ENCODE measurements at regions not wholly inside any gene's neighbourhood (a gene's known extent, or its start where the extent isn't known, plus 50 kb on each side); places are given as distances from the start of the nearest gene placed in this dataset.
"Not testable (repeated sequence)": the region's sequence is repeated elsewhere in the genome, so short reads cannot be mapped to it uniquely, and the experiment has no call there.

GRCh38 chr17:71464751-71465150 is 656.1 kb upstream of the SOX9 start:
- DNase-seq = no peak

- DNase-seq = no peak
These were observed 653.1 kb upstream of the SOX9 start for GRCh38 chr17:71467719-71468118.

- DNase-seq = no peak
These were observed 650.8 kb upstream of the SOX9 start for GRCh38 chr17:71470062-71470461.

GRCh38 chr17:71472809-71473789 is 647.7 kb upstream of the SOX9 start:
- peak; percentile 65 for DNase-seq

GRCh38 chr17:71477356-71477755 is 643.5 kb upstream of the SOX9 start:
- DNase-seq = no peak

GRCh38 chr17:71480099-71480498 is 640.7 kb upstream of the SOX9 start:
- no peak for DNase-seq

GRCh38 chr17:71482625-71483024 is 638.2 kb upstream of the SOX9 start:
- DNase-seq = no peak

GRCh38 chr17:71484546-71484945 is 636.3 kb upstream of the SOX9 start:
- no peak for DNase-seq

GRCh38 chr17:71485426-71485825 is 635.4 kb upstream of the SOX9 start:
- DNase-seq = no peak

- no peak for DNase-seq
These were observed 634.6 kb upstream of the SOX9 start for GRCh38 chr17:71486261-71486660.

- DNase-seq = no peak
These were observed 632.0 kb upstream of the SOX9 start for GRCh38 chr17:71488851-71489250.

- no peak for DNase-seq
These were observed 626.6 kb upstream of the SOX9 start for GRCh38 chr17:71494062-71494855.

GRCh38 chr17:71495420-71495819 is 625.4 kb upstream of the SOX9 start:
- DNase-seq = no peak

GRCh38 chr17:71496552-71496951 is 624.3 kb upstream of the SOX9 start:
- DNase-seq = no peak

GRCh38 chr17:71500761-71501555 is 619.9 kb upstream of the SOX9 start:
- DNase-seq = no peak

- no peak for DNase-seq
These were observed 619.1 kb upstream of the SOX9 start for GRCh38 chr17:71501711-71502110.

GRCh38 chr17:71502443-71502842 is 618.4 kb upstream of the SOX9 start:
- DNase-seq = no peak

GRCh38 chr17:71503710-71504465 is 616.9 kb upstream of the SOX9 start:
- DNase-seq = no peak

GRCh38 chr17:71505200-71505599 is 615.6 kb upstream of the SOX9 start:
- DNase-seq = no peak

- no peak for DNase-seq
These were observed 614.8 kb upstream of the SOX9 start for GRCh38 chr17:71505981-71506380.

- no peak for DNase-seq
These were observed 609.4 kb upstream of the SOX9 start for GRCh38 chr17:71511266-71511995.

- not testable (repeated sequence) for DNase-seq
These were observed 607.1 kb upstream of the SOX9 start for GRCh38 chr17:71513725-71514124.

Data from hematopoietic multipotent progenitor cell treated with erythropoietin and hydrocortisone succinate and interleukin-3 and kit ligand, for 6 days (in vitro differentiated cells).